Activated CD8-positive, alpha-beta T cell treated with anti-CD3 and anti-CD28 coated beads, Interleukin-2, amount 10 ng/mL, durations not matched to agents 7 days and 5 days (primary cell): ENCODE measurements at regions not wholly inside any gene's neighbourhood (a gene's known extent, or its start where the extent isn't known, plus 50 kb on each side); places are given as distances from the start of the nearest gene placed in this dataset.

Source experiments
- ATAC-seq: fragments of 150-1000 bp; cut with Tn5 transposase; one replicate; pipeline ENCODE4 v1.10.0; 2021; ENCODE audit warnings: moderate library complexity
- CTCF ChIA-PET: fragments of 350-600 bp; sonication (Branson Sonifier 250); formaldehyde crosslinking; loops from one replicate; lab custom pipeline; 2021; ENCODE audit warnings: antibody characterized with exemption; lab: Charles Lee
- POLR2A ChIA-PET: fragments of 350-600 bp; sonication (Branson Sonifier 250); formaldehyde crosslinking; loops from one replicate; lab custom pipeline; 2021; ENCODE audit warnings: antibody characterized with exemption; lab: Charles Lee
- DNase-seq: peaks from one replicate; pipeline ENCODE4 v3.0.0-alpha.2; 2020
- H3K27ac Mint-ChIP-seq: one replicate; pipeline ENCODE4 v1.8.0; 2021; ENCODE audit warnings: mild to moderate bottlenecking, mixed read lengths
- H3K27me3 Mint-ChIP-seq: one replicate; pipeline ENCODE4 v1.8.0; 2021; ENCODE audit warnings: low read depth, mixed read lengths
- H3K36me3 Mint-ChIP-seq: one replicate; pipeline ENCODE4 v1.8.0; 2021; ENCODE audit warnings: low read depth, mixed read lengths
- H3K4me1 Mint-ChIP-seq: one replicate; pipeline ENCODE4 v1.8.0; 2021; ENCODE audit warnings: low read depth, mixed read lengths
- H3K4me3 Mint-ChIP-seq: one replicate; pipeline ENCODE4 v1.8.0; 2021; ENCODE audit warnings: mild to moderate bottlenecking, mixed read lengths
- H3K9me3 Mint-ChIP-seq: one replicate; pipeline ENCODE4 v1.8.0; 2022; ENCODE audit warnings: mixed read lengths; ENCODE audit not compliant: insufficient read depth

- Mint-ChIP-seq H3K27me3 (no peaks in the 10 kb centered on the region), H3K4me1 (no peaks in the 10 kb centered on the region), H3K27ac (no peak overlapping the region), H3K9me3 (no peaks in the 10 kb centered on the region), H3K4me3 (no peak overlapping the region), H3K36me3 (no peaks in the 10 kb centered on the region)
- ChIA-PET CTCF (no interaction called here), POLR2A (no interaction called here)
- DNase-seq (no peak), ATAC-seq (no peak)
Measured at GRCh38 chr16:55046513-55046912, 115.8 kb downstream of the IRX5 start.

- POLR2A ChIA-PET: no interaction called here
- DNase-seq: no peak
- Mint-ChIP-seq H3K4me3 (no peak overlapping the region), H3K9me3 (no peaks in the 10 kb centered on the region), H3K4me1 (no peaks in the 10 kb centered on the region), H3K36me3 (no peaks in the 10 kb centered on the region), H3K27me3 (no peaks in the 10 kb centered on the region), H3K27ac (no peak overlapping the region)
- ATAC-seq: no peak
- CTCF ChIA-PET: no interaction called here
Measured at GRCh38 chr16:55046916-55047315, 116.3 kb downstream of the IRX5 start.

- no peak overlapping the region for H3K27ac Mint-ChIP-seq
- no peaks in the 10 kb centered on the region for H3K36me3 Mint-ChIP-seq
- ATAC-seq: no peak
- H3K4me1 Mint-ChIP-seq: no peaks in the 10 kb centered on the region
- no peaks in the 10 kb centered on the region for H3K27me3 Mint-ChIP-seq
- CTCF ChIA-PET: no interaction called here
- no peak for DNase-seq
- no peak overlapping the region for H3K4me3 Mint-ChIP-seq
- POLR2A ChIA-PET: no interaction called here
- H3K9me3 Mint-ChIP-seq: no peaks in the 10 kb centered on the region
Measured at GRCh38 chr16:55047331-55047730, 116.7 kb downstream of the IRX5 start.

- POLR2A ChIA-PET: no interaction called here
- no peak overlapping the region for H3K27ac Mint-ChIP-seq
- no peaks in the 10 kb centered on the region for H3K9me3 Mint-ChIP-seq
- CTCF ChIA-PET: no interaction called here
- no peak for DNase-seq
- no peak for ATAC-seq
- H3K27me3 Mint-ChIP-seq: no peaks in the 10 kb centered on the region
- no peaks in the 10 kb centered on the region for H3K4me1 Mint-ChIP-seq
- H3K36me3 Mint-ChIP-seq: no peaks in the 10 kb centered on the region
- no peak overlapping the region for H3K4me3 Mint-ChIP-seq
Measured at GRCh38 chr16:55047903-55048497, 117.3 kb downstream of the IRX5 start.

GRCh38 chr16:55048745-55049144 lies 118.1 kb downstream of the IRX5 start:
- H3K9me3 Mint-ChIP-seq: no peaks in the 10 kb centered on the region
- H3K4me1 Mint-ChIP-seq: no peaks in the 10 kb centered on the region
- DNase-seq (no peak), ATAC-seq (no peak)
- ChIA-PET POLR2A (no interaction called here), CTCF (no interaction called here)
- H3K27me3 Mint-ChIP-seq: no peaks in the 10 kb centered on the region
- H3K36me3 Mint-ChIP-seq: no peaks in the 10 kb centered on the region
- H3K27ac Mint-ChIP-seq: no peak overlapping the region
- no peak overlapping the region for H3K4me3 Mint-ChIP-seq

GRCh38 chr16:55051571-55052347 lies 121.1 kb downstream of the IRX5 start:
- peaks cover 12% of the 10 kb centered on the region for H3K27me3 Mint-ChIP-seq
- no peak for DNase-seq
- H3K4me3 Mint-ChIP-seq: no peak overlapping the region
- H3K36me3 Mint-ChIP-seq: no peaks in the 10 kb centered on the region
- ChIA-PET CTCF (no interaction called here), POLR2A (no interaction called here)
- ATAC-seq: no peak
- H3K4me1 Mint-ChIP-seq: peaks cover 4% of the 10 kb centered on the region
- H3K27ac Mint-ChIP-seq: no peak overlapping the region
- H3K9me3 Mint-ChIP-seq: no peaks in the 10 kb centered on the region

GRCh38 chr16:55052348-55052734 lies 121.7 kb downstream of the IRX5 start:
- DNase-seq (no peak), ATAC-seq (no peak)
- POLR2A ChIA-PET: no interaction called here
- CTCF ChIA-PET: no interaction called here
- H3K27ac Mint-ChIP-seq: no peak overlapping the region
- H3K36me3 Mint-ChIP-seq: no peaks in the 10 kb centered on the region
- H3K4me3 Mint-ChIP-seq: no peak overlapping the region
- H3K4me1 Mint-ChIP-seq: peaks cover 7% of the 10 kb centered on the region
- H3K27me3 Mint-ChIP-seq: peaks cover 17% of the 10 kb centered on the region
- no peaks in the 10 kb centered on the region for H3K9me3 Mint-ChIP-seq

- no peaks in the 10 kb centered on the region for H3K36me3 Mint-ChIP-seq
- DNase-seq (no peak), ATAC-seq (no peak)
- peaks cover 7% of the 10 kb centered on the region for H3K4me1 Mint-ChIP-seq
- ChIA-PET POLR2A (no interaction called here), CTCF (no interaction called here)
- H3K27me3 Mint-ChIP-seq: peaks cover 23% of the 10 kb centered on the region
- no peaks in the 10 kb centered on the region for H3K9me3 Mint-ChIP-seq
- no peak overlapping the region for H3K4me3 Mint-ChIP-seq
- H3K27ac Mint-ChIP-seq: no peak overlapping the region
Measured at GRCh38 chr16:55052741-55053415, 122.2 kb downstream of the IRX5 start.

- no peaks in the 10 kb centered on the region for H3K36me3 Mint-ChIP-seq
- H3K27ac Mint-ChIP-seq: no peak overlapping the region
- peaks cover 32% of the 10 kb centered on the region for H3K27me3 Mint-ChIP-seq
- H3K4me1 Mint-ChIP-seq: peaks cover 7% of the 10 kb centered on the region
- DNase-seq (no peak), ATAC-seq (no peak)
- no peak overlapping the region for H3K4me3 Mint-ChIP-seq
- POLR2A ChIA-PET: no interaction called here
- CTCF ChIA-PET: no interaction called here
- no peaks in the 10 kb centered on the region for H3K9me3 Mint-ChIP-seq
Measured at GRCh38 chr16:55055262-55055661, 124.6 kb downstream of the IRX5 start.

- Mint-ChIP-seq H3K4me3 (no peak overlapping the region), H3K36me3 (no peaks in the 10 kb centered on the region), H3K9me3 (no peaks in the 10 kb centered on the region), H3K27ac (no peak overlapping the region), H3K4me1 (peaks cover 7% of the 10 kb centered on the region), H3K27me3 (peaks cover 32% of the 10 kb centered on the region)
- DNase-seq (peak; percentile 22), ATAC-seq (no peak)
- ChIA-PET CTCF (no interaction called here), POLR2A (no interaction called here)
Measured at GRCh38 chr16:55056585-55057401, 126.1 kb downstream of the IRX5 start.

- H3K9me3 Mint-ChIP-seq: no peaks in the 10 kb centered on the region
- H3K4me1 Mint-ChIP-seq: peaks cover 7% of the 10 kb centered on the region
- H3K4me3 Mint-ChIP-seq: no peak overlapping the region
- H3K27me3 Mint-ChIP-seq: peaks cover 32% of the 10 kb centered on the region
- POLR2A ChIA-PET: no interaction called here
- no peak overlapping the region for H3K27ac Mint-ChIP-seq
- H3K36me3 Mint-ChIP-seq: no peaks in the 10 kb centered on the region
- DNase-seq: no peak
- ATAC-seq: no peak
- CTCF ChIA-PET: no interaction called here
Measured at GRCh38 chr16:55057866-55058265, 127.2 kb downstream of the IRX5 start.

- ChIA-PET POLR2A (no interaction called here), CTCF (no interaction called here)
- ATAC-seq (no peak), DNase-seq (no peak)
- Mint-ChIP-seq H3K9me3 (no peaks in the 10 kb centered on the region), H3K27ac (no peak overlapping the region), H3K36me3 (no peaks in the 10 kb centered on the region), H3K4me1 (peaks cover 7% of the 10 kb centered on the region), H3K27me3 (peaks cover 32% of the 10 kb centered on the region), H3K4me3 (no peak overlapping the region)
Measured at GRCh38 chr16:55058576-55058975, 127.9 kb downstream of the IRX5 start.
